GM21825 (cell line): ENCODE measurements at regions not wholly inside any gene's neighbourhood (a gene's known extent, or its start where the extent isn't known, plus 50 kb on each side); places are given as distances from the start of the nearest gene placed in this dataset.

Source experiments
- ATAC-seq: cut with Tn5 transposase; IDR thresholded peaks from one replicate; pipeline ENCODE4 v1.9.1; 2021; ENCODE audit warnings: mild to moderate bottlenecking, moderate library complexity; ENCODE audit not compliant: unreplicated experiment

GRCh38 chr2:200751786-200752185 is 59.9 kb upstream of the BZW1 start:
- no peak for ATAC-seq

GRCh38 chr2:200752332-200752731 is 59.4 kb upstream of the BZW1 start:
- ATAC-seq = no peak

- ATAC-seq = no peak
These were observed 58.9 kb upstream of the BZW1 start for GRCh38 chr2:200752835-200753234.

GRCh38 chr2:200756618-200757321 is 54.9 kb upstream of the BZW1 start:
- ATAC-seq = peak; percentile 85

- no peak for ATAC-seq
These were observed 54.3 kb upstream of the BZW1 start for GRCh38 chr2:200757399-200757798.

GRCh38 chr2:200758341-200758740 is 53.4 kb upstream of the BZW1 start:
- no peak for ATAC-seq

- ATAC-seq = no peak
These were observed 50.4 kb upstream of the BZW1 start for GRCh38 chr2:200761266-200761665.
